Smooth muscle cell (in vitro differentiated cells): ENCODE measurements at regions not wholly inside any gene's neighbourhood (a gene's known extent, or its start where the extent isn't known, plus 50 kb on each side); places are given as distances from the start of the nearest gene placed in this dataset.

Experiments used
- DNase-seq: peaks from one replicate; lab custom pipeline; 2025; ENCODE audit not compliant: unreplicated experiment; lab: John Stamatoyannopoulos, UW
- H2AFZ ChIP-seq: fragments of 200-600 bp; sonication (generic); 2 replicates; pipeline ENCODE4 v1.6.0; 2016; ENCODE audit warnings: antibody characterized with exemption, low read depth, mild to moderate bottlenecking
- H3F3A ChIP-seq: fragments of 200-600 bp; sonication (generic); 2 replicates; pipeline ENCODE4 v1.6.0; 2017; ENCODE audit warnings: antibody characterized with exemption, low read depth
- H3K27ac ChIP-seq: fragments of 200-600 bp; sonication (generic); 2 replicates; pipeline ENCODE4 v1.5.1; 2016; ENCODE audit warnings: low read depth, mild to moderate bottlenecking
- H3K27me3 ChIP-seq: fragments of 200-600 bp; sonication (generic); 2 replicates; pipeline ENCODE4 v1.6.1; 2016; ENCODE audit warnings: low read depth, mild to moderate bottlenecking
- H3K36me3 ChIP-seq: fragments of 200-600 bp; sonication (generic); 2 replicates; pipeline ENCODE4 v1.5.1; 2016; ENCODE audit warnings: low read depth
- H3K4me1 ChIP-seq: fragments of 200-600 bp; sonication (generic); 2 replicates; pipeline ENCODE4 v1.5.1; 2016; ENCODE audit warnings: low read depth
- H3K4me2 ChIP-seq: fragments of 200-600 bp; sonication (generic); 2 replicates; pipeline ENCODE4 v1.6.0; 2016; ENCODE audit warnings: mild to moderate bottlenecking
- H3K4me3 ChIP-seq: fragments of 200-600 bp; sonication (generic); 2 replicates; pipeline ENCODE4 v1.5.1; 2016; ENCODE audit warnings: mild to moderate bottlenecking
- H3K79me2 ChIP-seq: fragments of 200-600 bp; sonication (generic); 2 replicates; pipeline ENCODE4 v1.6.0; 2016; ENCODE audit warnings: low read depth, mild to moderate bottlenecking
- H3K9ac ChIP-seq: fragments of 200-600 bp; sonication (generic); 2 replicates; pipeline ENCODE4 v1.6.0; 2016; ENCODE audit warnings: low read depth
- H3K9me3 ChIP-seq: fragments of 200-600 bp; sonication (generic); replicated peaks from 2 replicates; pipeline ENCODE4 v1.5.1; 2016; ENCODE audit warnings: low read depth
- H4K20me1 ChIP-seq: fragments of 200-600 bp; sonication (generic); 2 replicates; pipeline ENCODE4 v1.6.0; 2016; ENCODE audit warnings: low read depth
- WGBS: methylation state at CpG from one replicate; pipeline ENCODE4 v1.1.7; 2016; ENCODE audit warnings: low lambda C conversion rate; 5-methylcytosine and 5-hydroxymethylcytosine counted together
- TF ChIP-seq, protein P1 (sequence below): fragments of 200-600 bp; sonication (generic); IDR thresholded peaks from 2 replicates; pipeline ENCODE4 v1.5.1; 2017; ENCODE audit warnings: borderline replicate concordance, mild to moderate bottlenecking, antibody characterized with exemption; ENCODE audit not compliant: insufficient read depth, poor library complexity, severe bottlenecking

DNA sequence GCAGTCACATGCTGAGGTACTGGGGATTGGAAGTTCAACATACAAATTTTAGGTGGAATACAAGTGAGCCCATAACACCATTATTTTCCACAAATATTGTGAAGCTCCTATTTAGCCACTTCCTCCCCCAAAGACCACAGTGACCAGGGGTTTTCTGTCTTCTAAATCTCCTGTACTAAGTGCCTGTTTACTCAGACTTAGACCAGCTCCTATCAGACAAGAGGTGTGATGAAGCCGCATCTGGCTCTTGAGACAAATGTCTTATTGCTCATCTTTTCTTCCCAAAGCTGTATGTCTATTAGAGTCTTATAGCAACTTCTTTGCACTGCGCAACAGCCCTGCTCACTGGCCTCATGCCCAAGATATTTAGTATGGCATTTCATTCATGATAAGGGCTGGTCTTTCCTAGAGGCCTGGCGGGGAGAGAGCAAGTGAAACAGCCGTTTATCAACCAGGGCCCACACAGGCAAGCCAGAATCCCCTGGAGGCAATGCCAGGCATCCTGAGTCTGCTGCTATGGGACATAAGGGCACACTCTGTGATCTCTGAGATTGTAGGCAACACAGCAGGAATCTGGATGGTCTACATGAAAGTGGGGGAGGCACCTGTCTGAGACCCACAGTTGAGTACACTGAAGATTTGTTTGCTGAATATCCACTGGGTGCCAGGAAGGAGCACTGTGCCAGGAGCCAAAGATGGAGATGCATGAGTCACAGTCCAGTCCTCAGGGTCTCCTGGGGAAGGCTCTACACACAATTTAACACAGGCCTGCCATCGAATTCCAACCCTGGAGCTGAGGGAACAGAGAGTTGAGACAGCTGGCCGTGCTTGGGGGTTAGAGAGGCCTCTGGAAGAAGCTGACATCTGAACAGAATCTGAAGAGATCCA, 78.5 kb upstream of the NCAM1 start:
- no peaks in the 10 kb centered on the region for H3K9me3 ChIP-seq
- no peaks in the 10 kb centered on the region for H4K20me1 ChIP-seq
- H3K27me3 ChIP-seq: no peaks in the 10 kb centered on the region
- H3K36me3 ChIP-seq: no peaks in the 10 kb centered on the region
- H3K4me2 ChIP-seq: peak overlapping the region; percentile 84
- TF ChIP-seq, protein P1, sequence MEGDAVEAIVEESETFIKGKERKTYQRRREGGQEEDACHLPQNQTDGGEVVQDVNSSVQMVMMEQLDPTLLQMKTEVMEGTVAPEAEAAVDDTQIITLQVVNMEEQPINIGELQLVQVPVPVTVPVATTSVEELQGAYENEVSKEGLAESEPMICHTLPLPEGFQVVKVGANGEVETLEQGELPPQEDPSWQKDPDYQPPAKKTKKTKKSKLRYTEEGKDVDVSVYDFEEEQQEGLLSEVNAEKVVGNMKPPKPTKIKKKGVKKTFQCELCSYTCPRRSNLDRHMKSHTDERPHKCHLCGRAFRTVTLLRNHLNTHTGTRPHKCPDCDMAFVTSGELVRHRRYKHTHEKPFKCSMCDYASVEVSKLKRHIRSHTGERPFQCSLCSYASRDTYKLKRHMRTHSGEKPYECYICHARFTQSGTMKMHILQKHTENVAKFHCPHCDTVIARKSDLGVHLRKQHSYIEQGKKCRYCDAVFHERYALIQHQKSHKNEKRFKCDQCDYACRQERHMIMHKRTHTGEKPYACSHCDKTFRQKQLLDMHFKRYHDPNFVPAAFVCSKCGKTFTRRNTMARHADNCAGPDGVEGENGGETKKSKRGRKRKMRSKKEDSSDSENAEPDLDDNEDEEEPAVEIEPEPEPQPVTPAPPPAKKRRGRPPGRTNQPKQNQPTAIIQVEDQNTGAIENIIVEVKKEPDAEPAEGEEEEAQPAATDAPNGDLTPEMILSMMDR: no peak
- no peak overlapping the region for H3K27ac ChIP-seq
- peaks cover 10% of the 10 kb centered on the region for H3F3A ChIP-seq
- no peak for DNase-seq
- H3K4me1 ChIP-seq: peaks cover 3% of the 10 kb centered on the region
- H2AFZ ChIP-seq: no peak overlapping the region
- no peak overlapping the region for H3K9ac ChIP-seq
- WGBS: 54% methylated on average over 6 of the region's 6 CpGs
- no peak overlapping the region for H3K4me3 ChIP-seq
- no peaks in the 10 kb centered on the region for H3K79me2 ChIP-seq

GRCh38 chr11:112884012-112884767, 77.0 kb upstream of the NCAM1 start:
- no peaks in the 10 kb centered on the region for H3K27me3 ChIP-seq
- H3K27ac ChIP-seq: peak overlapping the region; percentile 32
- DNase-seq: no peak
- no peak overlapping the region for H3K4me3 ChIP-seq
- peaks cover 10% of the 10 kb centered on the region for H3F3A ChIP-seq
- no peaks in the 10 kb centered on the region for H3K9me3 ChIP-seq
- 67% methylated on average over 5 of the region's 5 CpGs for WGBS
- H4K20me1 ChIP-seq: no peaks in the 10 kb centered on the region
- TF ChIP-seq, protein P1: no peak
- H3K4me1 ChIP-seq: no peaks in the 10 kb centered on the region
- peak overlapping the region; percentile 59 for H2AFZ ChIP-seq
- H3K9ac ChIP-seq: peak overlapping the region; percentile 21
- H3K4me2 ChIP-seq: peak overlapping the region; percentile 70
- no peaks in the 10 kb centered on the region for H3K36me3 ChIP-seq
- H3K79me2 ChIP-seq: no peaks in the 10 kb centered on the region

DNA sequence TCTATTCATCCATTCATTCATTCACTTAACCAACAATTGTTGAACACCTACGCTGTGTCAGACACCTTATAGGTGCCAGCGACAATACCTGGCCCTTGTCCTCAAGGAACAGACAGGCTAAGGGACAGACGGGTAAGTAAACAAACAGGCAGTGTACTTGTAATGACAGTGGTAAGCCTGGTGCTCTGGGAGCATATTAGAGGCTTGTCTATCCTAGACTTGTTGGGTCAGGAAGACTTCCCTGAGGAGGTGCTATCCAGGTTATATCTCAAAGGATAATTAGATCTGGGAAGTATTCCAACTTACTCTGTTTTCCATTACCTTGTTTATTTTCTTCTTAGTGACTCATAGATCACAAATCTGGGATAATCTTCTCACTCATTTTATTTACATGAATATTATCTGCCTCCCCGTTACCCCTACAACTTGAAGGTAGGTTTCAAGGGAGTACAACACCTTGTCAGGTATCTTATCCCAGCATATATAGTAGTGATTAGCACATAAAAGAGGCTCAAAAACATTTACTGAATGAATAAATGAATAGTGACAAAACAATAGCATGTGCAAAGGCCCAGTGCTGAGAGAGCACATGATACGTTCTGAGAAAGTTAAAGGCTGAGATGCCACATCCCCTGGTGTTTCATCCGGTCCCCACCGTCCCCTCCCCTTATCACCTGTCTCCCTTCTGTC, 75.3 kb upstream of the NCAM1 start:
- H3F3A ChIP-seq: peaks cover 10% of the 10 kb centered on the region
- WGBS: 87% methylated on average over 7 of the region's 7 CpGs
- no peaks in the 10 kb centered on the region for H3K9me3 ChIP-seq
- H3K79me2 ChIP-seq: no peaks in the 10 kb centered on the region
- DNase-seq: no peak
- H4K20me1 ChIP-seq: no peaks in the 10 kb centered on the region
- no peaks in the 10 kb centered on the region for H3K27me3 ChIP-seq
- H2AFZ ChIP-seq: no peak overlapping the region
- H3K4me1 ChIP-seq: no peaks in the 10 kb centered on the region
- H3K9ac ChIP-seq: no peak overlapping the region
- TF ChIP-seq, protein P1: no peak
- no peak overlapping the region for H3K4me2 ChIP-seq
- no peak overlapping the region for H3K4me3 ChIP-seq
- no peak overlapping the region for H3K27ac ChIP-seq
- no peaks in the 10 kb centered on the region for H3K36me3 ChIP-seq
